Lung (tissue), 11 donors: ENCODE measurements at regions not wholly inside any gene's neighbourhood (a gene's known extent, or its start where the extent isn't known, plus 50 kb on each side); places are given as distances from the start of the nearest gene placed in this dataset.

Experiments used
- ATAC-seq: fragments of 200-7000 bp; cut with Tn5 transposase; one replicate; pipeline ENCODE4 v1.9.1; 2020; ENCODE audit warnings: moderate number of reproducible peaks; ENCODE audit not compliant: insufficient read depth, low FRiP score
- DNase-seq, 3 donors: peaks; one replicate each; pipeline ENCODE4 v3.0.0-alpha.2; 2013 to 2017
- H3K27ac ChIP-seq, 2 donors: one replicate each; pipeline ENCODE4 v1.5.1; 2013; ENCODE audit warnings: mild to moderate bottlenecking in 2 of 2, moderate library complexity in 2 of 2, control low read depth in 1 of 2, inconsistent platforms in 1 of 2, low read depth in 1 of 2, low read length in 1 of 2
- H3K27me3 ChIP-seq, 3 donors: one replicate each; pipeline ENCODE4 v1.5.1; 2013; ENCODE audit warnings: low read length in 2 of 3; ENCODE audit not compliant: control insufficient read depth in 3 of 3, insufficient read depth in 3 of 3
- H3K36me3 ChIP-seq, 4 donors: one replicate each; pipeline ENCODE4 v1.5.1; 2013; ENCODE audit warnings: low read length in 4 of 4, mild to moderate bottlenecking in 1 of 4, moderate library complexity in 1 of 4; ENCODE audit not compliant: control insufficient read depth in 4 of 4, insufficient read depth in 4 of 4
- H3K4me1 ChIP-seq, 5 donors: one replicate each; pipeline ENCODE4 v1.5.1; 2013; ENCODE audit warnings: low read length in 5 of 5, mild to moderate bottlenecking in 2 of 5, moderate library complexity in 1 of 5; ENCODE audit not compliant: control insufficient read depth in 5 of 5, insufficient read depth in 5 of 5
- H3K4me3 ChIP-seq: one replicate; pipeline ENCODE4 v1.5.1; 2013; ENCODE audit warnings: mild to moderate bottlenecking, control low read depth, moderate library complexity
- H3K9ac ChIP-seq, 2 donors: one replicate each; pipeline ENCODE4 v1.5.1; 2013; ENCODE audit warnings: low read length in 2 of 2, control low read depth in 1 of 2; ENCODE audit not compliant: insufficient read depth in 1 of 2
- H3K9me3 ChIP-seq, 4 donors: one replicate each; pipeline ENCODE4 v1.5.1; 2013; ENCODE audit warnings: low read length in 3 of 4, mild to moderate bottlenecking in 1 of 4, moderate library complexity in 1 of 4; ENCODE audit not compliant: control insufficient read depth in 4 of 4, insufficient read depth in 3 of 4
- CTCF ChIP-seq: IDR thresholded peaks from 2 replicates; pipeline ENCODE4 v1.5.1; 2012; ENCODE audit warnings: mild to moderate bottlenecking; ENCODE audit errors: control extremely low read depth, extremely low read depth
- WGBS, 2 donors: extraction: QIAGEN DNeasy Blood & Tissue Kit; methylation state at CpG; one replicate each; pipeline ENCODE4 v1.1.7; 2013; 5-methylcytosine and 5-hydroxymethylcytosine counted together
- donor health status: control.
- donor health status: control.
- donor health status: Bipolar disorder and iron deficiency.
- donor health status: healthy.
- donor health status: DM: yes; HTN: yes; CAD: no.

GRCh38 chr5:61596265-61596664 lies 264.2 kb downstream of the ZSWIM6 start:
- no peak overlapping the region for H3K27ac ChIP-seq
- H3K4me1 ChIP-seq, result peaks cover 0 to 21% (median 5%) of the 10 kb centered on the region in 5 donors
- DNase-seq (no peak), ATAC-seq (no peak)
- H3K27me3 ChIP-seq, result no peaks in the 10 kb centered on the region
- no peaks in the 10 kb centered on the region for H3K36me3 ChIP-seq
- no peak overlapping the region for H3K9ac ChIP-seq
- H3K9me3 ChIP-seq, result no peaks in the 10 kb centered on the region
- no peak for TF ChIP-seq CTCF
- WGBS, 2 donors, result 93 to 95% methylated on average over 1 of the region's 1 CpG
- no peak overlapping the region for H3K4me3 ChIP-seq

GRCh38 chr5:61597684-61598083 lies 265.6 kb downstream of the ZSWIM6 start:
- no peak overlapping the region for H3K9ac ChIP-seq
- ATAC-seq (no peak), DNase-seq (no peak)
- no peaks in the 10 kb centered on the region for H3K36me3 ChIP-seq
- no peaks in the 10 kb centered on the region for H3K27me3 ChIP-seq
- no peak for TF ChIP-seq CTCF
- H3K4me1 ChIP-seq, result peaks cover 0 to 35% (median 12%) of the 10 kb centered on the region in 5 donors
- no peak overlapping the region for H3K4me3 ChIP-seq
- no peaks in the 10 kb centered on the region for H3K9me3 ChIP-seq
- no peak overlapping the region for H3K27ac ChIP-seq

- no peak for ATAC-seq
Measured at GRCh38 chr5:61598126-61598525, 266.1 kb downstream of the ZSWIM6 start.

More at GRCh38 chr5:61598126-61598525, 266.1 kb downstream of the ZSWIM6 start:
- H3K9me3 ChIP-seq, result no peaks in the 10 kb centered on the region
- TF ChIP-seq CTCF, result no peak
- no peak overlapping the region for H3K4me3 ChIP-seq
- no peak overlapping the region for H3K9ac ChIP-seq
- H3K27me3 ChIP-seq, result no peaks in the 10 kb centered on the region
- 71 to 74% methylated on average over 3 of the region's 3 CpGs for WGBS, 2 donors
- H3K27ac ChIP-seq, result no peak overlapping the region
- H3K36me3 ChIP-seq, result no peaks in the 10 kb centered on the region
- H3K4me1 ChIP-seq, result peaks cover 0 to 39% (median 14%) of the 10 kb centered on the region in 5 donors
- no peak for DNase-seq
